Brain microvascular endothelial cell (primary cell): ENCODE measurements at regions not wholly inside any gene's neighbourhood (a gene's known extent, or its start where the extent isn't known, plus 50 kb on each side); places are given as distances from the start of the nearest gene placed in this dataset.
A peak's percentile ranks its signal among the peaks of the same experiment; 100 is the strongest.
"Not testable (repeated sequence)": the region's sequence is repeated elsewhere in the genome, so short reads cannot be mapped to it uniquely, and the experiment has no call there.

Source experiments
- DNase-seq: peaks from one replicate; pipeline ENCODE4 v3.0.0-alpha.2; 2020
- H3K27ac ChIP-seq: fragments of 250-450 bp; sonication (Bioruptor Pico); 2 replicates; pipeline ENCODE4 v1.5.1; 2020; ENCODE audit warnings: mild to moderate bottlenecking, moderate library complexity
- H3K27me3 ChIP-seq: fragments of 250-450 bp; sonication (Bioruptor Pico); replicated peaks from 2 replicates; pipeline ENCODE4 v1.5.1; 2020; ENCODE audit warnings: mild to moderate bottlenecking
- H3K36me3 ChIP-seq: fragments of 250-450 bp; sonication (Bioruptor Pico); replicated peaks from 2 replicates; pipeline ENCODE4 v1.5.1; 2020; ENCODE audit warnings: mild to moderate bottlenecking
- H3K4me3 ChIP-seq: 2 replicates; pipeline ENCODE4 v1.5.1; 2011; ENCODE audit warnings: low read depth, mild to moderate bottlenecking, control low read depth, low read length, moderate library complexity
- in situ Hi-C: cut with HindIII; loops from 2 replicates; pipeline ENCODE4 v1.10.0; 2017; ENCODE audit warnings: low sequenced_read_pairs, low pct_ligation_motif_present
- TF ChIP-seq, protein P1 (sequence below): IDR thresholded peaks from 2 replicates; pipeline ENCODE4 v1.5.1; 2011; ENCODE audit warnings: low read depth, mild to moderate bottlenecking, moderate library complexity, low read length, control low read depth, inconsistent platforms; ENCODE audit errors: missing control alignments

DNA sequence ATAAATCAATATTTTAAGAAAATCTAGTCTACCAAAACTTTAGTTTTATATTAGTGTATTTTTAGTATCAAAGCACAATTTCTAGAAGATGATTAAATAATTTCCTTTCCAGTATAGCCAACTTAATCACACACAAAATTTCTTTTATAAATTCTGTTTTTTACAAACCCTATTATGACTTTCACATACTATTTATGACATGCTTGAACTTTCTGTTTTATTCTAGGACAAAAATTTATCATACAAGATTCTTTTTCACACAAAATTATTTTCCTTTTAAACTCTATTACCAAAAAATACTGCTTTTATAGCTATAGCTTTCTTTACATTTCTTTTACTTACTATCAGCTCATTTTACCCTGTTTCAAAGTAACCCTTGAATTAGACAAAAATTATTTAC is 149.5 kb downstream of the OR13H1 start:
- H3K36me3 ChIP-seq = no peaks in the 10 kb centered on the region
- H3K4me3 ChIP-seq = no peak overlapping the region
- no peak for DNase-seq
- TF ChIP-seq, protein P1, sequence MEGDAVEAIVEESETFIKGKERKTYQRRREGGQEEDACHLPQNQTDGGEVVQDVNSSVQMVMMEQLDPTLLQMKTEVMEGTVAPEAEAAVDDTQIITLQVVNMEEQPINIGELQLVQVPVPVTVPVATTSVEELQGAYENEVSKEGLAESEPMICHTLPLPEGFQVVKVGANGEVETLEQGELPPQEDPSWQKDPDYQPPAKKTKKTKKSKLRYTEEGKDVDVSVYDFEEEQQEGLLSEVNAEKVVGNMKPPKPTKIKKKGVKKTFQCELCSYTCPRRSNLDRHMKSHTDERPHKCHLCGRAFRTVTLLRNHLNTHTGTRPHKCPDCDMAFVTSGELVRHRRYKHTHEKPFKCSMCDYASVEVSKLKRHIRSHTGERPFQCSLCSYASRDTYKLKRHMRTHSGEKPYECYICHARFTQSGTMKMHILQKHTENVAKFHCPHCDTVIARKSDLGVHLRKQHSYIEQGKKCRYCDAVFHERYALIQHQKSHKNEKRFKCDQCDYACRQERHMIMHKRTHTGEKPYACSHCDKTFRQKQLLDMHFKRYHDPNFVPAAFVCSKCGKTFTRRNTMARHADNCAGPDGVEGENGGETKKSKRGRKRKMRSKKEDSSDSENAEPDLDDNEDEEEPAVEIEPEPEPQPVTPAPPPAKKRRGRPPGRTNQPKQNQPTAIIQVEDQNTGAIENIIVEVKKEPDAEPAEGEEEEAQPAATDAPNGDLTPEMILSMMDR = no peak
- no peaks in the 10 kb centered on the region for H3K27me3 ChIP-seq
- no peak overlapping the region for H3K27ac ChIP-seq
- in situ Hi-C loops = no loop called here

DNA sequence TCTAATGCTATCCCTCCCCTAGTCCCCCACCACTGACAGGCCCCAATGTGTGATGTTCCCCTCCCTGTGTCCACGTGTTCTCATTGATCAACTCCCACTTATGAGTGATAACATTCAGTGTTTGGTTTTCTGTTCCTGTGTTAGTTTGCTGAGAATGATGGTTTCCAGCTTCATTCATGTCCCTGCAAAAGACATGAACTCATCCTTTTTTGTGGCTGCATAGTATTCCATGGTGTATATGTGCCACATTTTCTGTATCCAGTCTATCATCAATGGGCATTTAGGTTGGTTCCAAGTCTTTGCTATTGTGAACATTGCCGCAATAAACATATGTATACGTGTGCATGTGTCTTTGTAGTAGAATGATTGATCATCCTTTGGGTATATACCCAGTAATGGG is 153.1 kb downstream of the OR13H1 start:
- in situ Hi-C loops, H3K4me3 ChIP-seq, DNase-seq, H3K27me3 ChIP-seq, H3K36me3 ChIP-seq, H3K27ac ChIP-seq: not testable (repeated sequence)

DNA sequence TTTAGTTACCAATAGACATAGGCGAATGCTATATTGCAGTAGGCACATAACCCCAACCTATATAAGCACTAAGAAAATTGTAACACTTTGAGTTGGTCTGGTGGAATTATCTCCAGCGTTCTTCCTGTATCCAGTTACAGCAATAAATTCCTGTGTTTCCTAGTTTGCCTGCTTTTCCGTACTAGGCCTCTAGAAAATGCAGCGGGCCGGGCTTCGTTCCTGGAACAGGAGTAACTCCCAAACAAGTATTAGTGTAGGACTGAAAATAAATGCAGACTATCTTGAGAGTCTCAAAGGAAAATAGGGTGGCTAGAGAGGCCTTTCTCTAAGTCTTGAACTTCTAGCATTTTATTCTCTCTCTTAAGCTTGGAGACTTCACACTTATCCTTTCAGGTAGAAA is 159.8 kb downstream of the OR13H1 start:
- DNase-seq = no peak
- Histone ChIP-seq H3K4me3 (no peak overlapping the region), H3K27me3 (no peaks in the 10 kb centered on the region), H3K27ac (no peak overlapping the region), H3K36me3 (no peaks in the 10 kb centered on the region)
- TF ChIP-seq, protein P1 = no peak
- in situ Hi-C loops = no loop called here

DNA sequence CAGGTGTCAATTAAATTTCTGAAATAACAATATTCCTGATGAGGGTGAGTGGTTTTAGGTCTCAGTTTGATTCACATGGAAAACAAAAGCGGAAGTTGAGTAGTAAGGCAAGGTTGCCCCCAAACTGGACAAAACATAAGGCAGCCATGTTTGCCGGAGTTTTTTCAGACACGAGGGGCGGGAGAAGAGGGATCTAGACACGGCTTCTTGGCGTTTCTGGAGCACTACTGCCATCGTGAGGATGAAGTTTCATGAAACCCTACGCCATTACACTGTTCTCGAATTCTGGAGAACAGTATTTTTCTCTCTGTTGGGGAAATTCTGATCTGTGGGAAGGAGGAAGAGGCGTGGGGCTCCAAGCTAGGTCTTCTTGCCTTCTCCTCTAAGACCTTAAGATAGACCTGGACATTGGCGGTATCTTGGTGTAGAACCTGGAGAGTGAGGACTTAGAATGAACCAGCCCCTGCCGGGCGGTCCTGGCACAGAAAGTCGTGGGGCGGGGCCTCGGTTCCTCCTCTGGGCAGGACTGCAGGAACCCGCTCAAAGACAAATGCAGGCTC is 160.3 kb downstream of the OR13H1 start:
- no peaks in the 10 kb centered on the region for H3K27me3 ChIP-seq
- no peak overlapping the region for H3K27ac ChIP-seq
- in situ Hi-C loops = no loop called here
- DNase-seq = peak; percentile 71
- TF ChIP-seq, protein P1 = peak; percentile 54
- no peaks in the 10 kb centered on the region for H3K36me3 ChIP-seq
- peak overlapping the region; percentile 59 for H3K4me3 ChIP-seq

DNA sequence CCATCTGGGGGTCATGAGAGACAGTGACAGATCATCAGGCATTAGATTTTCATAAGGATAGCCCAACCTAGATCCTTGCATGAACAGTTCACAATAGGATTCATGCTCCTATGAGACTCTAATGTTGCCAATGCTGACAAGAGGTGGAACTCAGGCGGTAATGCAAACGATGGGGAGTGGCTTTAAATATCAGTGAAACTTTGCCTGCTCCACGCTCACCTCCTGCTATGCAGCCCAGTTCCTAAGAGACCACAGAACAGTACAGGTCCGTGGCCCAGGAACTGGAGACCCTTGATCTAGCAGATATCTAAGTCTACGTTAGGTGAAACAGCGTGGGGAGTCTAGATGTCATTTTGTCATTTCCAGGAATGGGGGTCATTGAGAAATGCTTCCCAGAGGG is 165.7 kb downstream of the OR13H1 start:
- no peak for DNase-seq
- no peaks in the 10 kb centered on the region for H3K27me3 ChIP-seq
- in situ Hi-C loops = no loop called here
- TF ChIP-seq, protein P1 = no peak
- H3K36me3 ChIP-seq = no peaks in the 10 kb centered on the region
- H3K27ac ChIP-seq = no peak overlapping the region
- no peak overlapping the region for H3K4me3 ChIP-seq

DNA sequence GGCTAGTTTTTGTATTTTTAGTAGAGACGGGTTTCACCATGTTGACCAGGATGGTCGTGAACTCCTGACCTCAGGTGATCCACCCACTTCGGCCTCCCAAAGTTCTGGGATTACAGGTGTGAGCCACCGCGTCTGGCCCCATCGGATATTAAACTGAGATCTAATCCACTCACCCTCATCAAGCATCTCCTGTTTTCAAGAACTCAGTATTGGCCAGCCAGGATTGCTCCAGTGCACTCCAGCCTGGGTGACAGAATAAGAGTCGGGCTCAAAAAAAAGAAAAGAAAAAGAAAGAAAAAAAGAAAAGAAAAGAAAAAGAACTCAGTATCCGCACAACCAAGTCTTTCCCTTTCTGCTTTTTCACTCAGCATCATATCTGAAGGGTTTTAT is 167.6 kb downstream of the OR13H1 start:
- TF ChIP-seq, protein P1 = no peak
- Histone ChIP-seq H3K36me3 (no peaks in the 10 kb centered on the region), H3K4me3 (peak overlapping the region; percentile 43), H3K27ac (no peak overlapping the region), H3K27me3 (no peaks in the 10 kb centered on the region)
- in situ Hi-C loops = no loop called here
- no peak for DNase-seq
